WI38 (cell line): ENCODE measurements at regions not wholly inside any gene's neighbourhood (a gene's known extent, or its start where the extent isn't known, plus 50 kb on each side); places are given as distances from the start of the nearest gene placed in this dataset.

ENCODE experiments used
- H3K4me3 ChIP-seq: 2 replicates; pipeline ENCODE4 v1.5.1; 2011; ENCODE audit warnings: low read depth, mild to moderate bottlenecking, control low read depth, low read length
- TF ChIP-seq, protein P1 (sequence below): IDR thresholded peaks from 2 replicates; pipeline ENCODE4 v1.5.1; 2012; ENCODE audit warnings: low read depth, mild to moderate bottlenecking, control low read depth, low read length

DNA sequence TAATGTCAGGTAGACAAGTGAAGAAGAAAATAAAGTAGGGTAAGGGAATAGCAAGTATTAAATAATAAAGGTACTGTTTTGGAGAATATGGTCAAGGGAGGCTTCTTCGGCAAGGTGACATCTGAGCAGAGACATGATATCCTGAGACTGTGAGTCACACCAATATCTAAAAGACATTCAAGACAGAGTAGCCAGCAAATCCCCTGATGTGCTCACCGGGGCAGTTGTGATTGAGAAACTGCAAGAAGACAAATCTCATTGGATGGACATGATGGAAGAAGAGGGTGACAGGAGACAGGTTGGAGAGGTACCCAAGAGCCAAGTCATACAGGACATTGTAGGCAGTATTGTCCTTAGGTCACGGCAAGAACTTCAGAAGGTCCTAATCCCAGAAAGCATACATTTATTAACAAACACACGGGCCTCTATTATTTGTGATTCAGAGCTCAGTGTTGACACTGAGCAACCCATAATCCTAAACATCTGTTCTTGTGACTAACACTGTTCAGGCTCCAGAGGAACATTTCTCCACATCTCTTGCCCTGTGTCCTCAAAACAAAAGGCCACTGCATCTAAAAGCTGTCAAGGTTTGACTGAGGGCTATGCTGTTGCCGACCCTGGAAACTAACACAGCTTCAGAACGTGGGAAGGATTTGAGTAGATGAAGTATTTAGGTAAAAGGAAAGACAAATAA, 258.7 kb upstream of the CLINT1 start:
- TF ChIP-seq, protein P1, sequence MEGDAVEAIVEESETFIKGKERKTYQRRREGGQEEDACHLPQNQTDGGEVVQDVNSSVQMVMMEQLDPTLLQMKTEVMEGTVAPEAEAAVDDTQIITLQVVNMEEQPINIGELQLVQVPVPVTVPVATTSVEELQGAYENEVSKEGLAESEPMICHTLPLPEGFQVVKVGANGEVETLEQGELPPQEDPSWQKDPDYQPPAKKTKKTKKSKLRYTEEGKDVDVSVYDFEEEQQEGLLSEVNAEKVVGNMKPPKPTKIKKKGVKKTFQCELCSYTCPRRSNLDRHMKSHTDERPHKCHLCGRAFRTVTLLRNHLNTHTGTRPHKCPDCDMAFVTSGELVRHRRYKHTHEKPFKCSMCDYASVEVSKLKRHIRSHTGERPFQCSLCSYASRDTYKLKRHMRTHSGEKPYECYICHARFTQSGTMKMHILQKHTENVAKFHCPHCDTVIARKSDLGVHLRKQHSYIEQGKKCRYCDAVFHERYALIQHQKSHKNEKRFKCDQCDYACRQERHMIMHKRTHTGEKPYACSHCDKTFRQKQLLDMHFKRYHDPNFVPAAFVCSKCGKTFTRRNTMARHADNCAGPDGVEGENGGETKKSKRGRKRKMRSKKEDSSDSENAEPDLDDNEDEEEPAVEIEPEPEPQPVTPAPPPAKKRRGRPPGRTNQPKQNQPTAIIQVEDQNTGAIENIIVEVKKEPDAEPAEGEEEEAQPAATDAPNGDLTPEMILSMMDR: no peak
- H3K4me3 ChIP-seq: no peak overlapping the region

DNA sequence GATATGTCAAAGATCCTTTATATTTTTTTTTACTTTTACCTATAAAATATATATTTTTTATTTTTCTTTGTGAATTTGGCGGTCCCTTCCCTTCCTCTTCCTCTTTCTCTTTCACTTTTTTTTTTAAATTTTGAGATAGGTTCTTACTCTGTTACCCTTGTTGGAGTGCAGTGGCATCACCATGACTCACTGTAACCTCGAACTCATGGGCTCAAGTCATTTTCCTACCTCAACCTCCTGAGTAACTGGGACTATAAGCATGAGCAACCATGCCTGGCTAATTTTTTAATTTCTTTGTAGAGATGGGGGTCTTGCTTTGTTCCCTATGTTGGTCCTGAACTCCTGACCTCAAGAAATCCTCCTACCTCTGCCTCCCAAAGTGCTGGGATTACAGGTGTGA, 258.0 kb upstream of the CLINT1 start:
- TF ChIP-seq, protein P1: no peak
- no peak overlapping the region for H3K4me3 ChIP-seq

DNA sequence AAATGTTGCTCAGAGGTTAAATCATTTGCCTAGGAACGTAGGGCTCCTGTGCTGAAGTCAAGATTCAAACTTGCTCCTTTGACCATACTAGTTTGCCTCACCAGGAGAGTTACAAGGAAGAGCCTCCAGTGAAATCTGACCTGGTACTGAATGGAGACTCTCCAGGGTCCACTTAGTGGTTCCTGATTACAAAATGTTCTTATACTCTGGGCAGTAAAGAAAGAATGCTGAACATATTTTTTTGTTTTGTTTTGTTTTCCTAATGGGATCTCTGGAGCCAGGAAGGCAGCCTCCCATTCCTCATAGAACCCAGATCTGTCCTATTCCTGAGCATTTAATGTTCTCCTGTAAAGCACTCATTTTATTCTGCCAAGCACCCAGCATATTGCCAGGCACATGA, 256.5 kb upstream of the CLINT1 start:
- TF ChIP-seq, protein P1: no peak
- no peak overlapping the region for H3K4me3 ChIP-seq

DNA sequence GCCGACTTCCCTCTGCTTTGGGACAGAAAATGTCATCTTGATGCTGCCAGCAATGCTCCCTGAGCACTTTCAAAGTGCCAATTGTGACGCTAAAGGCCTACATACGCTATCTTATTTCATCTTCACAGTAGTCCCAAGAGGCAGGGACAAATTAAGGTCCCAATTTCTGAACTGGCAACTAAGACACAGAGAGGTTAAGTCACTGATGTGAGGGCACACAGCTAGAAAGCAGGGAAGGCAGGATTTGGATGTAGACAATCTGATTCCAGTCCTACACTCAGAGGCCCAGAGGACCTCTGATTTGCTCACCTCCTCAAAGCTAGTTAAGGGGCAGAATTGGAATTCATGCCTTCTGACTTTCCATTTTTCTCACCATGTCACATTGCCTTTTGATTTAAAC, 249.2 kb upstream of the CLINT1 start:
- TF ChIP-seq, protein P1: no peak
- H3K4me3 ChIP-seq: no peak overlapping the region

DNA sequence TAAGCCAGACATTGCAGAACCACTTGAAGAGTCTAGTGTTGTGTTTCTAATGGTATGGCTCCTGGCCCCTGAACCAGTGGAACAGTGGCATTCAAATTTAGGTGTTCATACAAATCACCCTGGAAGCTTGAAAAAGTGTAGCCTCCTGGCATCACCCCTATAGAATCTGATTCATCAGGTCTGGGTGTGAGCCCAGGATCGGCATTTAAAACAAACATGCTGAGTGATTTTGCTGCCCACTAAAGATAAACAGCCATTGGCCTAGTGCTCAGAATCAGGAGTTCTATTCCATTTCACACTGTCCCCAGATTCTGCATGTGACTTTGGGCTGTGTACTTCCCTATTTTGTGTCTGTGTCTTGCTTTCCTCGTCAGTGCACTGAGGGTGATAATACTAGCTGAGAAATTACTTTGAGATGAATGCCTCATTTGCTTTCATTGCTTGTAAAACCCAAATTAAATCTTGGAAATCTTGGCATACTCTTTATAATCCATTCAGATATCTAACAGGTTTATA, 241.5 kb upstream of the CLINT1 start:
- TF ChIP-seq, protein P1: no peak
- H3K4me3 ChIP-seq: no peak overlapping the region

DNA sequence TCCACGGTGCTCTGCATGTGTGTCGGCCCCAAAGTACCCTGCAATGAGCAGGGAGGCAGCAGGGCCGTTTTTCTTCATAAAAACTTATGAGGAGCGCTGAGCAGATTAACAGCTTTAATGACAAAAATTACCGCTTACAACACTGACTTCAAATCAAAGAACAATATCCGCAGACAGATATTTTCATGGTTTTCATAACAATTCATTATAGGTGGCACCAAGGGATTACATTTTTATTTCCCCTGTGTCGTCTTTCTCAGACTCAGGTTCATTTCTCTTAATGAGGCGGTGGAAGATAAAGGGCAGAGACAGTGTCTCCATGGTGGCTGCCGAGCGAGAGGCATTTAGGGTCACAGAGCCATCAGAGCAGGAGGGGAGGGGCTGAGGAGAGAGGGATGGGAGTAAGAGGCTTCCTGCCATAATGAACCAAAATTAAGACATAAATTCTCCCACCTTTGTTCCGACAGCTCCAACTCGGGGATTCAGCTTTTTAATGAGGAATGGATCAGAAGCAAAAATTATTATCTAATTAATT, 240.7 kb upstream of the CLINT1 start:
- TF ChIP-seq, protein P1: no peak
- no peak overlapping the region for H3K4me3 ChIP-seq

DNA sequence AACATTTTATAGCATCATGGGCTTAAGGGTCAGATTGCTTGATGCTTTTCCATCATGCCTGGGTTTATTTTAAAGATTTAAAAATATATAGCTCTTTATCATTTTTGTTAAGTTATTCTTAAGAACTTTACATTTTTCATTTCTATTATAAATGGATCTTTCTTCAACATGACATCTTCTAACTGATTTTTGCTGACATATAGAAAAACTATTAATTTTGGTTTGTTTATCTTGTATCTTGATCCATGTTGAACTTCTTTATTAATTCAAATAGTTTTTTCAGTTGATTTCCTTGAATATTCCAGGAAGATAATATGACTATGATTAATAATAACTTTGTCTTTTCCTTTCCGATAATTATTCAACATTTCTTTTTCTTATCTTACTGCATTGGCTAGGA, 237.9 kb upstream of the CLINT1 start:
- H3K4me3 ChIP-seq: no peak overlapping the region
- TF ChIP-seq, protein P1: no peak
